T-helper 17 cell (primary cell): ENCODE measurements at regions not wholly inside any gene's neighbourhood (a gene's known extent, or its start where the extent isn't known, plus 50 kb on each side); places are given as distances from the start of the nearest gene placed in this dataset.

ENCODE experiments used
- ATAC-seq: fragments of 150-1000 bp; cut with Tn5 transposase; 2 replicates; pipeline ENCODE4 v1.10.0; 2021; ENCODE audit warnings: mild to moderate bottlenecking, moderate library complexity
- DNase-seq, 3 donors: peaks; one replicate each; pipeline versions ENCODE4 v3.0.0 to v3.0.0-alpha.2; 2020 to 2021
- H3K9me3 ChIP-seq: one replicate; pipeline ENCODE4 v1.7.0; 2013; ENCODE audit warnings: low read length, mild to moderate bottlenecking; ENCODE audit not compliant: control insufficient read depth, poor library complexity, severe bottlenecking
- H3K27ac Mint-ChIP-seq: one replicate; pipeline ENCODE4 v1.8.0; 2022; ENCODE audit warnings: mild to moderate bottlenecking, moderate library complexity, mixed read lengths
- H3K27me3 Mint-ChIP-seq: one replicate; pipeline ENCODE4 v1.8.0; 2022; ENCODE audit warnings: mixed read lengths
- H3K36me3 Mint-ChIP-seq: one replicate; pipeline ENCODE4 v1.8.0; 2022; ENCODE audit warnings: low read depth, mixed read lengths
- H3K4me1 Mint-ChIP-seq: one replicate; pipeline ENCODE4 v1.8.0; 2022; ENCODE audit warnings: mild to moderate bottlenecking, mixed read lengths
- H3K4me3 Mint-ChIP-seq: one replicate; pipeline ENCODE4 v1.8.0; 2022; ENCODE audit warnings: mild to moderate bottlenecking, moderate library complexity, mixed read lengths

DNA sequence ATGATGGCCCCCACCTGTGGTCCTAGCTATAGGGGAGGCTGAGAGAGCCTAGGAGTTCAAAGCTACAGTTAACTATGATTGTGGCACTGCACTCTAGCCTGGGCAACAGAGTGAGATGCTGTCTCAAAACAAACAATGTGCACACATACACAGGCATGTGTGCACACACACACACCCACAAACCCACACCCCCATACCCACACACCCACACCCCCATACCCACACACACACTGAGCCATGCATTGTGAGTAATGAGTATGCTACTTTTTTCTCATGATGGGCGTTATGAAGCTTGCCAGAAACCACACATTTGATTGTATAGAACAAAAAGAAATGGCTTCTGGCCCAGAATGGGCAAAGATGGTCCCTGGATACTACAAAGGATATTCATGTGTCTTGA, 691.1 kb downstream of the SLC4A3 start:
- Mint-ChIP-seq H3K27ac (no peak overlapping the region), H3K4me1 (no peaks in the 10 kb centered on the region), H3K27me3 (no peaks in the 10 kb centered on the region), H3K4me3 (no peak overlapping the region), H3K36me3 (no peaks in the 10 kb centered on the region)
- no peak for ATAC-seq
- DNase-seq, result no peak
- no peaks in the 10 kb centered on the region for H3K9me3 ChIP-seq

GRCh38 chr2:220320326-220320725, 692.9 kb downstream of the SLC4A3 start:
- no peaks in the 10 kb centered on the region for H3K9me3 ChIP-seq
- Mint-ChIP-seq H3K27ac (no peak overlapping the region), H3K36me3 (no peaks in the 10 kb centered on the region), H3K4me3 (no peak overlapping the region), H3K27me3 (no peaks in the 10 kb centered on the region), H3K4me1 (no peaks in the 10 kb centered on the region)
- DNase-seq (no peak), ATAC-seq (no peak)

- DNase-seq (no peak), ATAC-seq (no peak)
- Mint-ChIP-seq H3K27ac (no peak overlapping the region), H3K27me3 (no peaks in the 10 kb centered on the region), H3K4me1 (no peaks in the 10 kb centered on the region), H3K4me3 (no peak overlapping the region), H3K36me3 (no peaks in the 10 kb centered on the region)
- H3K9me3 ChIP-seq, result no peaks in the 10 kb centered on the region
Observed at GRCh38 chr2:220332886-220333285, 705.5 kb downstream of the SLC4A3 start.

- Mint-ChIP-seq H3K36me3 (no peaks in the 10 kb centered on the region), H3K4me3 (no peak overlapping the region), H3K27ac (no peak overlapping the region), H3K4me1 (no peaks in the 10 kb centered on the region), H3K27me3 (no peaks in the 10 kb centered on the region)
- H3K9me3 ChIP-seq, result no peaks in the 10 kb centered on the region
- no peak for ATAC-seq
- no peak for DNase-seq
Observed at GRCh38 chr2:220334210-220334609, 706.8 kb downstream of the SLC4A3 start.

DNA sequence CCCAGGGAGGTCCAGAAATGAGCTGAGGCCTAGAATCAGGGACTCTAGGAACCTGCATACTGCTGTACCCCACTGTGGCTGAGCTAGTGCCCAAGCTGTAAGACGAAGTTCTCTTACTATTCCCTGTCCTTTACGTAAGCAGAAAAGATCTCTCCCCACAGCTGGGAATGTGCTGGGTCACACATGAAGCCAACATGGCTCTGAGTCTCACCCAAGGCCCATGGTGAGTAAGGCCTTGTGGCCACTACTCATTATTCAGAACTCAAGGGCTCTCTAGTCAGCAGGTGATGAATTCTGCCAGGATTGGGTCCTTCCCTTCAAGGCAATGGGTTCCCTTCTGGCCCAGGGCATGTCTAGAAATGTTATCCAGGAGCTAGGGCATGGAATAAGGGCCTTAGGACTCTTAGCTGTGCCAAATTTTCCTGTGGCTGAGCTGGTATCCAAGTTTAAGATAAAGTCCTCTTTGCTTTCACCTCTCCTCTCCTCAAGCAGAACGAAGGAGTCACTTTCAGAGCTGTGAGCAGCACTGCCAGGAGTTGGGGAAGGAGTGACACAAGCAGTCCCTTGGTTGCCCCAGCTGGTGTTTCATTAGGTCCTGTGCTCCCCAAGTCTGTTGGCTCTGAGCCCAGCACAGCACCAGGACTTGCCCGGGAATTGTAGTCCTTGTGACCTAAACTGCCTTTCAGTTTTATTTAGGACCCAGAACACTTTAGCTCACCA, 707.6 kb downstream of the SLC4A3 start:
- H3K9me3 ChIP-seq, result no peaks in the 10 kb centered on the region
- Mint-ChIP-seq H3K36me3 (no peaks in the 10 kb centered on the region), H3K4me1 (no peaks in the 10 kb centered on the region), H3K4me3 (no peak overlapping the region), H3K27ac (no peak overlapping the region), H3K27me3 (no peaks in the 10 kb centered on the region)
- ATAC-seq (no peak), DNase-seq (no peak)

DNA sequence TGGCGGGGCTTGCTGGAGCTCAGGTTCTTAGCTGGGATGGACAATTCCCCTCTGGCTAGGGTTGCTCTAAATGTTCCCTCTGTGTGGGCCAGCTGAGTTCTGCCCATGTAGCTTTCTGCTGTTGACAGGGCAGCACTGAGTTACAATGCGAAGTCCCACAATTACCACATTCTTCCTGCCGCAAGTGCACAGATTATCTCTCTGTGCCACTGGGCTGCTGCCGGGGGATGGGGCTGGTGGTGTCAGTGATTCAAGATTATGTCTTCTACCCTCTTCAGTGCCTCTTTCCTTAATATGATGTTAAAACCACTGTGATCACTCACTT, 708.1 kb downstream of the SLC4A3 start:
- H3K4me1 Mint-ChIP-seq, result no peaks in the 10 kb centered on the region
- no peak overlapping the region for H3K4me3 Mint-ChIP-seq
- ATAC-seq (no peak), DNase-seq (no peak)
- H3K9me3 ChIP-seq, result no peaks in the 10 kb centered on the region
- H3K27ac Mint-ChIP-seq, result no peak overlapping the region
- no peaks in the 10 kb centered on the region for H3K27me3 Mint-ChIP-seq
- H3K36me3 Mint-ChIP-seq, result no peaks in the 10 kb centered on the region

- Mint-ChIP-seq H3K27me3 (no peaks in the 10 kb centered on the region), H3K4me3 (no peak overlapping the region), H3K27ac (no peak overlapping the region), H3K36me3 (no peaks in the 10 kb centered on the region), H3K4me1 (no peaks in the 10 kb centered on the region)
- no peaks in the 10 kb centered on the region for H3K9me3 ChIP-seq
- ATAC-seq, result no peak
- DNase-seq, result no peak
Observed at GRCh38 chr2:220336771-220337170, 709.3 kb downstream of the SLC4A3 start.

- no peaks in the 10 kb centered on the region for H3K27me3 Mint-ChIP-seq
- no peak for ATAC-seq
- H3K9me3 ChIP-seq, result no peaks in the 10 kb centered on the region
Observed at GRCh38 chr2:220337611-220338440, 710.4 kb downstream of the SLC4A3 start.

DNA sequence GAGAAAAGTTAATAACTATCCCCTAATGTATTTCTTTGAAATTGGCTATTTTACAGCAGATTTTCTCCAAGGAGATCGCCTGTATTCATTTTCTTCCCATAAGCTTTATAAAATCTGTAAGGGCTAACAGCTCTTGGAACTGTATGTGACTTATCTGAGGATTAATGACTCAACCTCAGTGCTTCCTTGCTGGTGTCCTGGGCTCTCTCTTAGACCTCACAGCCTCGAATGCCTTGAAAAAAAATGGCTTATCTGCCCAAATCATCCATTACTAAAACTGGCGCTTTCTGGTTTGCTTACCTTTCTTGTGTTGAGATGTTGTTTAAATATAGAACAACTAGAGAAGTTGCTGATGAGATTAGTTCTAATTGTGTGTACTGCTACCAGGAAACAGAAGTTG, 713.6 kb downstream of the SLC4A3 start:
- Mint-ChIP-seq H3K36me3 (no peaks in the 10 kb centered on the region), H3K27me3 (no peaks in the 10 kb centered on the region), H3K27ac (no peak overlapping the region), H3K4me3 (no peak overlapping the region), H3K4me1 (no peaks in the 10 kb centered on the region)
- no peaks in the 10 kb centered on the region for H3K9me3 ChIP-seq
- no peak for ATAC-seq
- DNase-seq, result no peak

More at GRCh38 chr2:220337611-220338440, 710.4 kb downstream of the SLC4A3 start:
- Mint-ChIP-seq H3K4me3 (no peak overlapping the region), H3K36me3 (no peaks in the 10 kb centered on the region), H3K4me1 (no peaks in the 10 kb centered on the region), H3K27ac (no peak overlapping the region)
- DNase-seq, result no peak

DNA sequence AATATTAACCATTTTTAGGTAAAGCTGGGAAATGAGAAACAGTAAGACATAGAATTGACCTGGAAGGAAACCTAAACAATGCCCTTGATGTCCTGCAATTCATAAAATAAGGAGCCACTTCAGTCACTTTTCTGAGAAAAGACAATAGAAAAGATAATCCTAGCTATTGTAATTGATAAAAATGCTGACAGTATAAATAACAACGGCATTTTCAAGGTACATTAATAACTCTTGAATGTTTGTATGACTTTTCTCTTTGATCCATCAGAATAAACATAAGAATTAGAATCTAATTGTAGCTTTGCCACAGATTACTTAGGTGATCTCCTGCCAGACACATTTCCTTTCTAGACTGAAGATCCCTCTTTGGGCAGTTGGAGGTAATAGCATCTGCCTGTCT, 719.5 kb downstream of the SLC4A3 start:
- Mint-ChIP-seq H3K27ac (no peak overlapping the region), H3K4me3 (no peak overlapping the region), H3K4me1 (no peaks in the 10 kb centered on the region), H3K27me3 (no peaks in the 10 kb centered on the region), H3K36me3 (no peaks in the 10 kb centered on the region)
- no peaks in the 10 kb centered on the region for H3K9me3 ChIP-seq
- DNase-seq, result no peak
- no peak for ATAC-seq

GRCh38 chr2:220347626-220348025, 720.2 kb downstream of the SLC4A3 start:
- Mint-ChIP-seq H3K36me3 (no peaks in the 10 kb centered on the region), H3K27ac (no peak overlapping the region), H3K4me3 (no peak overlapping the region), H3K4me1 (no peaks in the 10 kb centered on the region), H3K27me3 (no peaks in the 10 kb centered on the region)
- no peak for ATAC-seq
- no peak for DNase-seq
- no peaks in the 10 kb centered on the region for H3K9me3 ChIP-seq

DNA sequence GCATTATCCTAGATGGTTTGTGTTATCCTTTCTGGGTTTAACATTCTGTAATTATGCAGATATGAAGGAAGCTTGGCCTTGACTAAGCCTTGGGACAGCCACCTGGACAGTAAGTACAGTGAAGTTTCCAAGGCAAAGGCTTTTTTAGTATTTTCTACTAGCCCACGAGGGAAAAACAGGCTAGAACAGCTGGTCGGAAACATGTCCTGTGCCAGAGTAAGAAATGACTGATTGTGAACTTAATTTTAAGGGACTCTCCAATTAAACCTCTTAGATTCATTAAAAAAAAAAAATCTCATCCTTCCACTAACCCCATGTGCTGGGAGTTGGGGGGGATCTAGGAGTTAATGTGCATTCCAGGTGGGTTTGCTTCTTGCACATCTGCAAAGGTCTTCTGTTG, 720.8 kb downstream of the SLC4A3 start:
- no peaks in the 10 kb centered on the region for H3K36me3 Mint-ChIP-seq
- no peaks in the 10 kb centered on the region for H3K4me1 Mint-ChIP-seq
- no peak overlapping the region for H3K4me3 Mint-ChIP-seq
- no peaks in the 10 kb centered on the region for H3K9me3 ChIP-seq
- no peak overlapping the region for H3K27ac Mint-ChIP-seq
- DNase-seq (no peak), ATAC-seq (no peak)
- H3K27me3 Mint-ChIP-seq, result no peaks in the 10 kb centered on the region

GRCh38 chr2:220353897-220354296, 726.5 kb downstream of the SLC4A3 start:
- Mint-ChIP-seq H3K27me3 (no peaks in the 10 kb centered on the region), H3K4me1 (no peaks in the 10 kb centered on the region), H3K27ac (no peak overlapping the region), H3K4me3 (no peak overlapping the region), H3K36me3 (no peaks in the 10 kb centered on the region)
- no peak for ATAC-seq
- H3K9me3 ChIP-seq, result no peaks in the 10 kb centered on the region
- DNase-seq, result no peak

DNA sequence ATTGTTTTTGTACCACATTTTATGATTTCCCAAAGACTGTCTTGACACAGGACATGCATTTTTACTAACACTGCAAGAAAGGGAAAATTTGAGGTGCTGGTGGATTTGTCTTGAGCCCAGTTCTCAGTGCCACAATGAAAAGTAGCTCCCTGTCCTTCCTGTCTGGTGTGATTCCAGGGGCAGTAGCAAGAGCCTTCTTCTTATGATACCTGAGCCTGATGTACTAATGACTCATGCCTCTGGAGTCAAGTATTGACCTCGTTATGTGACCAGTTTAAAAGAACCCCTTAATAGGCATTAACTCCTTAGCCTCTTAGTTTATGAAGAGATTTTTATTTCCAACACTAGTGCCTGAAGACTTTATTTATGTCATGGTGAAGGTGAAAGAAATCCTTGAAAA, 728.6 kb downstream of the SLC4A3 start:
- DNase-seq (no peak), ATAC-seq (no peak)
- Mint-ChIP-seq H3K4me1 (no peaks in the 10 kb centered on the region), H3K27ac (no peak overlapping the region), H3K36me3 (no peaks in the 10 kb centered on the region), H3K4me3 (no peak overlapping the region), H3K27me3 (no peaks in the 10 kb centered on the region)
- H3K9me3 ChIP-seq, result no peaks in the 10 kb centered on the region
